HG02798 (cell line): ENCODE measurements at regions not wholly inside any gene's neighbourhood (a gene's known extent, or its start where the extent isn't known, plus 50 kb on each side); places are given as distances from the start of the nearest gene placed in this dataset.
A peak's percentile ranks its signal among the peaks of the same experiment; 100 is the strongest.
"Not testable (repeated sequence)": the region's sequence is repeated elsewhere in the genome, so short reads cannot be mapped to it uniquely, and the experiment has no call there.

Source experiments
- ATAC-seq: cut with Tn5 transposase; IDR thresholded peaks from one replicate; pipeline ENCODE4 v1.9.1; 2021; ENCODE audit warnings: mild to moderate bottlenecking; ENCODE audit not compliant: unreplicated experiment, poor library complexity

- ATAC-seq: no peak
These were observed 239.1 kb upstream of the ARID2 start for GRCh38 chr12:45490232-45490881.

GRCh38 chr12:45494279-45494678 lies 235.2 kb upstream of the ARID2 start:
- ATAC-seq: no peak

GRCh38 chr12:45498645-45499044 lies 230.9 kb upstream of the ARID2 start:
- no peak for ATAC-seq

- no peak for ATAC-seq
These were observed 226.9 kb upstream of the ARID2 start for GRCh38 chr12:45502481-45503128.

GRCh38 chr12:45503899-45504298 lies 225.6 kb upstream of the ARID2 start:
- no peak for ATAC-seq

- ATAC-seq: no peak
These were observed 225.0 kb upstream of the ARID2 start for GRCh38 chr12:45504316-45505010.

- no peak for ATAC-seq
These were observed 220.3 kb upstream of the ARID2 start for GRCh38 chr12:45509187-45509586.

GRCh38 chr12:45509621-45510020 lies 219.9 kb upstream of the ARID2 start:
- ATAC-seq: no peak

GRCh38 chr12:45517381-45517780 lies 212.1 kb upstream of the ARID2 start:
- ATAC-seq: no peak

- ATAC-seq: no peak
These were observed 210.9 kb upstream of the ARID2 start for GRCh38 chr12:45518291-45519235.

- ATAC-seq: no peak
These were observed 207.3 kb upstream of the ARID2 start for GRCh38 chr12:45522227-45522626.

- not testable (repeated sequence) for ATAC-seq
These were observed 202.7 kb upstream of the ARID2 start for GRCh38 chr12:45526823-45527222.

GRCh38 chr12:45532113-45532512 lies 197.4 kb upstream of the ARID2 start:
- ATAC-seq: no peak

- no peak for ATAC-seq
These were observed 193.8 kb upstream of the ARID2 start for GRCh38 chr12:45535610-45536180.

- no peak for ATAC-seq
These were observed 193.2 kb upstream of the ARID2 start for GRCh38 chr12:45536284-45536683.

- no peak for ATAC-seq
These were observed 188.7 kb upstream of the ARID2 start for GRCh38 chr12:45540661-45541341.

- peak; percentile 92 for ATAC-seq
These were observed 185.6 kb upstream of the ARID2 start for GRCh38 chr12:45543887-45544286.

- ATAC-seq: no peak
These were observed 183.0 kb upstream of the ARID2 start for GRCh38 chr12:45546545-45546944.

GRCh38 chr12:45547132-45547531 lies 182.4 kb upstream of the ARID2 start:
- no peak for ATAC-seq

- no peak for ATAC-seq
These were observed 181.7 kb upstream of the ARID2 start for GRCh38 chr12:45547822-45548221.
